Glomerular visceral epithelial cell (primary cell): ENCODE measurements at regions not wholly inside any gene's neighbourhood (a gene's known extent, or its start where the extent isn't known, plus 50 kb on each side); places are given as distances from the start of the nearest gene placed in this dataset.

ENCODE experiments used
- DNase-seq: peaks from one replicate; pipeline ENCODE4 v3.0.0-alpha.2; 2016; ENCODE audit errors: extremely low spot score

GRCh38 chr1:172951730-172952365, 98.9 kb downstream of the TNFSF18 start:
- DNase-seq, result peak; percentile 48

GRCh38 chr1:172952516-172952915, 98.2 kb downstream of the TNFSF18 start:
- DNase-seq, result no peak

GRCh38 chr1:172954476-172955150, 96.1 kb downstream of the TNFSF18 start:
- no peak for DNase-seq

GRCh38 chr1:172955161-172955815, 95.5 kb downstream of the TNFSF18 start:
- DNase-seq, result no peak

- no peak for DNase-seq
Measured at GRCh38 chr1:172956871-172957270, 93.9 kb downstream of the TNFSF18 start.

GRCh38 chr1:172957491-172957890, 93.2 kb downstream of the TNFSF18 start:
- no peak for DNase-seq

GRCh38 chr1:172959571-172959970, 91.2 kb downstream of the TNFSF18 start:
- no peak for DNase-seq

GRCh38 chr1:172960019-172960418, 90.7 kb downstream of the TNFSF18 start:
- DNase-seq, result no peak

GRCh38 chr1:172960454-172961208, 90.1 kb downstream of the TNFSF18 start:
- DNase-seq, result peak; percentile 24

GRCh38 chr1:172964864-172965263, 85.9 kb downstream of the TNFSF18 start:
- no peak for DNase-seq

GRCh38 chr1:172966844-172967540, 83.7 kb downstream of the TNFSF18 start:
- no peak for DNase-seq

GRCh38 chr1:172967936-172968335, 82.8 kb downstream of the TNFSF18 start:
- no peak for DNase-seq

GRCh38 chr1:172969611-172970010, 81.1 kb downstream of the TNFSF18 start:
- DNase-seq, result no peak

- peak; percentile 31 for DNase-seq
Measured at GRCh38 chr1:172970186-172970585, 80.6 kb downstream of the TNFSF18 start.

GRCh38 chr1:172971241-172971640, 79.5 kb downstream of the TNFSF18 start:
- no peak for DNase-seq

GRCh38 chr1:172972258-172972657, 78.5 kb downstream of the TNFSF18 start:
- DNase-seq, result no peak

GRCh38 chr1:172973424-172973823, 77.3 kb downstream of the TNFSF18 start:
- no peak for DNase-seq

- peak; percentile 83 for DNase-seq
Measured at GRCh38 chr1:172976222-172977041, 74.3 kb downstream of the TNFSF18 start.

- DNase-seq, result no peak
Measured at GRCh38 chr1:172977296-172978017, 73.3 kb downstream of the TNFSF18 start.

GRCh38 chr1:172978595-172978994, 72.1 kb downstream of the TNFSF18 start:
- no peak for DNase-seq
